ENCODE measurements at regions not wholly inside any gene's neighbourhood (a gene's known extent, or its start where the extent isn't known, plus 50 kb on each side); places are given as distances from the start of the nearest gene placed in this dataset.

GRCh38 chr10:44435196-44435595, 50.3 kb upstream of the CXCL12 start:
- DNase-seq (ENCODE audit: low spot score) = peak; percentile 25

- DNase-seq (ENCODE audit: low spot score) = no peak
Observed at GRCh38 chr10:44436240-44436639, 51.3 kb upstream of the CXCL12 start.

- DNase-seq (ENCODE audit: low spot score) = no peak
Observed at GRCh38 chr10:44437840-44438511, 53.1 kb upstream of the CXCL12 start.

- DNase-seq (ENCODE audit: low spot score) = no peak
Observed at GRCh38 chr10:44439239-44439957, 54.5 kb upstream of the CXCL12 start.

GRCh38 chr10:44439958-44440244, 55.0 kb upstream of the CXCL12 start:
- DNase-seq (ENCODE audit: low spot score) = no peak

- no peak for DNase-seq (ENCODE audit: low spot score)
Observed at GRCh38 chr10:44457259-44457658, 72.4 kb upstream of the CXCL12 start.

GRCh38 chr10:44458671-44459413, 73.9 kb upstream of the CXCL12 start:
- no peak for DNase-seq (ENCODE audit: low spot score)

- DNase-seq (ENCODE audit: low spot score) = no peak
Observed at GRCh38 chr10:44459671-44460070, 74.8 kb upstream of the CXCL12 start.

GRCh38 chr10:44460416-44460815, 75.5 kb upstream of the CXCL12 start:
- DNase-seq (ENCODE audit: low spot score) = no peak

GRCh38 chr10:44462338-44462914, 77.5 kb upstream of the CXCL12 start:
- no peak for DNase-seq (ENCODE audit: low spot score)

- DNase-seq (ENCODE audit: low spot score) = no peak
Observed at GRCh38 chr10:44463511-44464121, 78.7 kb upstream of the CXCL12 start.

- DNase-seq (ENCODE audit: low spot score) = no peak
Observed at GRCh38 chr10:44464503-44464902, 79.6 kb upstream of the CXCL12 start.

GRCh38 chr10:44465401-44466115, 80.7 kb upstream of the CXCL12 start:
- no peak for DNase-seq (ENCODE audit: low spot score)

- DNase-seq (ENCODE audit: low spot score) = no peak
Observed at GRCh38 chr10:44466236-44466635, 81.3 kb upstream of the CXCL12 start.

- no peak for DNase-seq (ENCODE audit: low spot score)
Observed at GRCh38 chr10:44467090-44467489, 82.2 kb upstream of the CXCL12 start.

- DNase-seq (ENCODE audit: low spot score) = no peak
Observed at GRCh38 chr10:44467900-44468299, 83.0 kb upstream of the CXCL12 start.

GRCh38 chr10:44468525-44468924, 83.6 kb upstream of the CXCL12 start:
- DNase-seq (ENCODE audit: low spot score) = no peak

- DNase-seq (ENCODE audit: low spot score) = no peak
Observed at GRCh38 chr10:44468965-44469364, 84.1 kb upstream of the CXCL12 start.

GRCh38 chr10:44470784-44471183, 85.9 kb upstream of the CXCL12 start:
- DNase-seq (ENCODE audit: low spot score) = no peak

- no peak for DNase-seq (ENCODE audit: low spot score)
Observed at GRCh38 chr10:44471410-44471809, 86.5 kb upstream of the CXCL12 start.

- DNase-seq (ENCODE audit: low spot score) = no peak
Observed at GRCh38 chr10:44473146-44473545, 88.2 kb upstream of the CXCL12 start.

All from pons (tissue), 1 donor.